HepG2 (cell line): ENCODE measurements at regions not wholly inside any gene's neighbourhood (a gene's known extent, or its start where the extent isn't known, plus 50 kb on each side); places are given as distances from the start of the nearest gene placed in this dataset.

Source experiments
- CEBPB ChIP-seq: IDR thresholded peaks from 2 replicates; pipeline ENCODE4 v1.6.1; 2011; ENCODE audit warnings: low read depth, low read length, improper control_type of control experiment, borderline replicate concordance
- CTCF ChIP-seq: sonication (generic); formaldehyde crosslinking; IDR thresholded peaks from 2 replicates; pipeline ENCODE4 v1.5.0; 2020; ENCODE audit warnings: mild to moderate bottlenecking, missing genetic modification reagents, moderate library complexity
- SMC3 ChIP-seq: IDR thresholded peaks from 2 replicates; pipeline ENCODE4 v1.6.1; 2011; ENCODE audit warnings: low read length, improper control_type of control experiment
- ZNF792 ChIP-seq: IDR thresholded peaks from 2 replicates; pipeline ENCODE4 v1.6.1; 2016
- TF ChIP-seq, protein P1 (sequence below), 2 experiments: IDR thresholded peaks; 2 replicates each; pipeline ENCODE4 v1.6.1; 2011 to 2012; ENCODE audit warnings: low read length in 2 of 2, borderline replicate concordance in 1 of 2, low read depth in 1 of 2, mild to moderate bottlenecking in 1 of 2, moderate library complexity in 1 of 2
- TF ChIP-seq, protein P2 (sequence below): sonication (generic); formaldehyde crosslinking; conservative IDR thresholded peaks from 2 replicates; pipeline ENCODE4 v1.4.0; 2020; ENCODE audit warnings: missing genetic modification reagents
- TF ChIP-seq, protein P3 (sequence below): IDR thresholded peaks from 2 replicates; pipeline ENCODE4 v1.6.1; 2016; ENCODE audit warnings: control low read depth

DNA sequence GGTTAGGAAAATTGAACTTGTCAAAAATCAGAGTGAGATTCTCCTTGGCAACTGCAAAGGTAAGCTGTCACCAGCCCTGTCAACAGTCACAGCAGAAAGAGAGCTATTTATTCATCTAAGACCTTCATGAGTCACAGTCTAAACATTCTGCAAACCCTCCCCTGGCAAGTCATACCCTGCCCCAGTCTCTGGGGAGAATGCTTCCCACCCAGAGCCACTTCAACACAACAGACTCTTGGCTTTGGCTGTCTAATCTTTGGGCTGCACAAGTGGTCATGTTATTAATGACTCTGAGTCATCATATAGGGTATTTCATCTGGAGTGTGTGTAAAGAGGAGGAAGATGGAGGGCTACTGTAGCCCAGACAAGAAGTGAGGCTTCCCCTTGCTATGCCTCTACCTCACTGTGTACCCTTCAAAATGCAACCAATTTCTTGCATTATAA lies 153.4 kb downstream of the CCDC34 start:
- TF ChIP-seq CTCF (CRISPR knock-in tag) (no peak), CEBPB (no peak), SMC3 (no peak), ZNF792 (CRISPR knock-in tag) (no peak)
- TF ChIP-seq, protein P1, sequence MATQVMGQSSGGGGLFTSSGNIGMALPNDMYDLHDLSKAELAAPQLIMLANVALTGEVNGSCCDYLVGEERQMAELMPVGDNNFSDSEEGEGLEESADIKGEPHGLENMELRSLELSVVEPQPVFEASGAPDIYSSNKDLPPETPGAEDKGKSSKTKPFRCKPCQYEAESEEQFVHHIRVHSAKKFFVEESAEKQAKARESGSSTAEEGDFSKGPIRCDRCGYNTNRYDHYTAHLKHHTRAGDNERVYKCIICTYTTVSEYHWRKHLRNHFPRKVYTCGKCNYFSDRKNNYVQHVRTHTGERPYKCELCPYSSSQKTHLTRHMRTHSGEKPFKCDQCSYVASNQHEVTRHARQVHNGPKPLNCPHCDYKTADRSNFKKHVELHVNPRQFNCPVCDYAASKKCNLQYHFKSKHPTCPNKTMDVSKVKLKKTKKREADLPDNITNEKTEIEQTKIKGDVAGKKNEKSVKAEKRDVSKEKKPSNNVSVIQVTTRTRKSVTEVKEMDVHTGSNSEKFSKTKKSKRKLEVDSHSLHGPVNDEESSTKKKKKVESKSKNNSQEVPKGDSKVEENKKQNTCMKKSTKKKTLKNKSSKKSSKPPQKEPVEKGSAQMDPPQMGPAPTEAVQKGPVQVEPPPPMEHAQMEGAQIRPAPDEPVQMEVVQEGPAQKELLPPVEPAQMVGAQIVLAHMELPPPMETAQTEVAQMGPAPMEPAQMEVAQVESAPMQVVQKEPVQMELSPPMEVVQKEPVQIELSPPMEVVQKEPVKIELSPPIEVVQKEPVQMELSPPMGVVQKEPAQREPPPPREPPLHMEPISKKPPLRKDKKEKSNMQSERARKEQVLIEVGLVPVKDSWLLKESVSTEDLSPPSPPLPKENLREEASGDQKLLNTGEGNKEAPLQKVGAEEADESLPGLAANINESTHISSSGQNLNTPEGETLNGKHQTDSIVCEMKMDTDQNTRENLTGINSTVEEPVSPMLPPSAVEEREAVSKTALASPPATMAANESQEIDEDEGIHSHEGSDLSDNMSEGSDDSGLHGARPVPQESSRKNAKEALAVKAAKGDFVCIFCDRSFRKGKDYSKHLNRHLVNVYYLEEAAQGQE (IDR thresholded peaks at IDR 0.05; ENCODE audit: borderline replicate concordance in 1 of 2, low read depth in 1 of 2, low read length in 2 of 2): no peak
- TF ChIP-seq, protein P2, sequence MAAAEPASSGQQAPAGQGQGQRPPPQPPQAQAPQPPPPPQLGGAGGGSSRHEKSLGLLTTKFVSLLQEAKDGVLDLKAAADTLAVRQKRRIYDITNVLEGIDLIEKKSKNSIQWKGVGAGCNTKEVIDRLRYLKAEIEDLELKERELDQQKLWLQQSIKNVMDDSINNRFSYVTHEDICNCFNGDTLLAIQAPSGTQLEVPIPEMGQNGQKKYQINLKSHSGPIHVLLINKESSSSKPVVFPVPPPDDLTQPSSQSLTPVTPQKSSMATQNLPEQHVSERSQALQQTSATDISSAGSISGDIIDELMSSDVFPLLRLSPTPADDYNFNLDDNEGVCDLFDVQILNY: no peak
- TF ChIP-seq, protein P3, sequence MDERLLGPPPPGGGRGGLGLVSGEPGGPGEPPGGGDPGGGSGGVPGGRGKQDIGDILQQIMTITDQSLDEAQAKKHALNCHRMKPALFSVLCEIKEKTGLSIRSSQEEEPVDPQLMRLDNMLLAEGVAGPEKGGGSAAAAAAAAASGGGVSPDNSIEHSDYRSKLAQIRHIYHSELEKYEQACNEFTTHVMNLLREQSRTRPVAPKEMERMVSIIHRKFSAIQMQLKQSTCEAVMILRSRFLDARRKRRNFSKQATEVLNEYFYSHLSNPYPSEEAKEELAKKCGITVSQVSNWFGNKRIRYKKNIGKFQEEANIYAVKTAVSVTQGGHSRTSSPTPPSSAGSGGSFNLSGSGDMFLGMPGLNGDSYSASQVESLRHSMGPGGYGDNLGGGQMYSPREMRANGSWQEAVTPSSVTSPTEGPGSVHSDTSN (CRISPR knock-in tag): no peak
